ENCODE measurements at regions not wholly inside any gene's neighbourhood (a gene's known extent, or its start where the extent isn't known, plus 50 kb on each side); places are given as distances from the start of the nearest gene placed in this dataset.

- Histone ChIP-seq H3K4me3 (replicated peaks in 1 of 4; ENCODE audit: control extremely low read depth in 1 of 4, insufficient read depth in 1 of 4, low read depth in 3 of 4, low read length in 4 of 4) (no peak overlapping the region), H3K27ac (ENCODE audit: insufficient read depth, low read length) (no peak overlapping the region), H3K9me3 (ENCODE audit: control insufficient read depth, insufficient read depth, low read depth, low read length) (no peaks in the 10 kb centered on the region), H3K9ac (ENCODE audit: insufficient read depth, low read length) (no peak overlapping the region), H3K79me2 (ENCODE audit: control insufficient read depth, insufficient read depth, low read length) (no peaks in the 10 kb centered on the region), H3K27me3 (ENCODE audit: control insufficient read depth, insufficient read depth, low read length) (no peaks in the 10 kb centered on the region), H2AFZ (ENCODE audit: low read length) (no peak overlapping the region), H3K4me2 (ENCODE audit: extremely low read depth, insufficient read depth, low read length) (no peak overlapping the region), H4K20me1 (ENCODE audit: control insufficient read depth, extremely low read depth, insufficient read depth, low read length) (no peaks in the 10 kb centered on the region), H3K36me3 (ENCODE audit: control insufficient read depth, insufficient read depth, low read length) (no peaks in the 10 kb centered on the region), H3K4me1 (ENCODE audit: control insufficient read depth, extremely low read depth, insufficient read depth, low read length) (no peaks in the 10 kb centered on the region)
- no peak for DNase-seq (ENCODE audit: low read depth in 2 of 2)
- TF ChIP-seq, protein P1, sequence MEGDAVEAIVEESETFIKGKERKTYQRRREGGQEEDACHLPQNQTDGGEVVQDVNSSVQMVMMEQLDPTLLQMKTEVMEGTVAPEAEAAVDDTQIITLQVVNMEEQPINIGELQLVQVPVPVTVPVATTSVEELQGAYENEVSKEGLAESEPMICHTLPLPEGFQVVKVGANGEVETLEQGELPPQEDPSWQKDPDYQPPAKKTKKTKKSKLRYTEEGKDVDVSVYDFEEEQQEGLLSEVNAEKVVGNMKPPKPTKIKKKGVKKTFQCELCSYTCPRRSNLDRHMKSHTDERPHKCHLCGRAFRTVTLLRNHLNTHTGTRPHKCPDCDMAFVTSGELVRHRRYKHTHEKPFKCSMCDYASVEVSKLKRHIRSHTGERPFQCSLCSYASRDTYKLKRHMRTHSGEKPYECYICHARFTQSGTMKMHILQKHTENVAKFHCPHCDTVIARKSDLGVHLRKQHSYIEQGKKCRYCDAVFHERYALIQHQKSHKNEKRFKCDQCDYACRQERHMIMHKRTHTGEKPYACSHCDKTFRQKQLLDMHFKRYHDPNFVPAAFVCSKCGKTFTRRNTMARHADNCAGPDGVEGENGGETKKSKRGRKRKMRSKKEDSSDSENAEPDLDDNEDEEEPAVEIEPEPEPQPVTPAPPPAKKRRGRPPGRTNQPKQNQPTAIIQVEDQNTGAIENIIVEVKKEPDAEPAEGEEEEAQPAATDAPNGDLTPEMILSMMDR (conservative IDR thresholded peaks at IDR 0.05 in 1 of 2, IDR thresholded peaks at IDR 0.05 in 1 of 2; ENCODE audit: low read depth in 1 of 2, low read length in 2 of 2), result no peak
- no peak for TF ChIP-seq EZH2 (IDR thresholded peaks at IDR 0.05; ENCODE audit: low read length, missing control alignments)
Observed at GRCh38 chr9:129367287-129367686, 189.2 kb upstream of the IER5L start.

GRCh38 chr9:129365196-129365595 lies 187.1 kb upstream of the IER5L start:
- Histone ChIP-seq H3K9ac (ENCODE audit: insufficient read depth, low read length) (no peak overlapping the region), H3K27me3 (ENCODE audit: control insufficient read depth, insufficient read depth, low read length) (no peaks in the 10 kb centered on the region), H3K4me3 (replicated peaks in 1 of 4; ENCODE audit: control extremely low read depth in 1 of 4, insufficient read depth in 1 of 4, low read depth in 3 of 4, low read length in 4 of 4) (no peak overlapping the region), H3K4me1 (ENCODE audit: control insufficient read depth, extremely low read depth, insufficient read depth, low read length) (no peaks in the 10 kb centered on the region), H4K20me1 (ENCODE audit: control insufficient read depth, extremely low read depth, insufficient read depth, low read length) (no peaks in the 10 kb centered on the region), H2AFZ (ENCODE audit: low read length) (no peak overlapping the region), H3K79me2 (ENCODE audit: control insufficient read depth, insufficient read depth, low read length) (no peaks in the 10 kb centered on the region), H3K36me3 (ENCODE audit: control insufficient read depth, insufficient read depth, low read length) (no peaks in the 10 kb centered on the region), H3K9me3 (ENCODE audit: control insufficient read depth, insufficient read depth, low read depth, low read length) (no peaks in the 10 kb centered on the region), H3K4me2 (ENCODE audit: extremely low read depth, insufficient read depth, low read length) (no peak overlapping the region), H3K27ac (ENCODE audit: insufficient read depth, low read length) (no peak overlapping the region)
- DNase-seq (ENCODE audit: low read depth in 2 of 2), result peak in 1 of 2 donors; percentile 41
- TF ChIP-seq, protein P1 (conservative IDR thresholded peaks at IDR 0.05 in 1 of 2, IDR thresholded peaks at IDR 0.05 in 1 of 2; ENCODE audit: low read depth in 1 of 2, low read length in 2 of 2), result no peak
- TF ChIP-seq EZH2 (IDR thresholded peaks at IDR 0.05; ENCODE audit: low read length, missing control alignments), result no peak

GRCh38 chr9:129363216-129363873 lies 185.3 kb upstream of the IER5L start:
- TF ChIP-seq, protein P1 (conservative IDR thresholded peaks at IDR 0.05 in 1 of 2, IDR thresholded peaks at IDR 0.05 in 1 of 2; ENCODE audit: low read depth in 1 of 2, low read length in 2 of 2), result no peak
- no peak for TF ChIP-seq EZH2 (IDR thresholded peaks at IDR 0.05; ENCODE audit: low read length, missing control alignments)
- DNase-seq (ENCODE audit: low read depth in 2 of 2), result no peak
- H3K27me3 ChIP-seq (ENCODE audit: control insufficient read depth, insufficient read depth, low read length), result no peaks in the 10 kb centered on the region

More at GRCh38 chr9:129363216-129363873, 185.3 kb upstream of the IER5L start:
- Histone ChIP-seq H3K36me3 (ENCODE audit: control insufficient read depth, insufficient read depth, low read length) (no peaks in the 10 kb centered on the region), H4K20me1 (ENCODE audit: control insufficient read depth, extremely low read depth, insufficient read depth, low read length) (no peaks in the 10 kb centered on the region), H3K4me1 (ENCODE audit: control insufficient read depth, extremely low read depth, insufficient read depth, low read length) (no peaks in the 10 kb centered on the region), H3K4me2 (ENCODE audit: extremely low read depth, insufficient read depth, low read length) (no peak overlapping the region), H3K9me3 (ENCODE audit: control insufficient read depth, insufficient read depth, low read depth, low read length) (no peaks in the 10 kb centered on the region), H3K4me3 (replicated peaks in 1 of 4; ENCODE audit: control extremely low read depth in 1 of 4, insufficient read depth in 1 of 4, low read depth in 3 of 4, low read length in 4 of 4) (no peak overlapping the region), H3K27ac (ENCODE audit: insufficient read depth, low read length) (no peak overlapping the region), H3K79me2 (ENCODE audit: control insufficient read depth, insufficient read depth, low read length) (no peaks in the 10 kb centered on the region), H3K9ac (ENCODE audit: insufficient read depth, low read length) (no peak overlapping the region), H2AFZ (ENCODE audit: low read length) (no peak overlapping the region)

All from fibroblast of lung (primary cell).